GM12878 (cell line): ENCODE measurements at regions not wholly inside any gene's neighbourhood (a gene's known extent, or its start where the extent isn't known, plus 50 kb on each side); places are given as distances from the start of the nearest gene placed in this dataset.

ENCODE experiments used
- CEBPZ ChIP-seq: fragments of 150-350 bp; IDR thresholded peaks from 2 replicates; pipeline ENCODE4 v1.6.1; 2016; ENCODE audit warnings: low read depth, low read length
- EP300 ChIP-seq, 2 experiments: fragments of 150-350 bp in 1 of 2; IDR thresholded peaks; 2 replicates each; pipeline ENCODE4 v1.6.1; 2011 to 2012; ENCODE audit warnings: low read depth in 2 of 2, low read length in 2 of 2, borderline replicate concordance in 1 of 2, improper control_type of control experiment in 1 of 2, inconsistent platforms in 1 of 2; ENCODE audit not compliant: control insufficient read depth in 1 of 2
- HDAC2 ChIP-seq: fragments of 200-600 bp; sonication (generic); IDR thresholded peaks from 2 replicates; pipeline ENCODE4 v1.6.1; 2017
- PBX3 ChIP-seq: IDR thresholded peaks from 2 replicates; pipeline ENCODE4 v1.6.1; 2011; ENCODE audit warnings: mild to moderate bottlenecking, low read depth, low read length, moderate library complexity; ENCODE audit not compliant: insufficient replicate concordance
- RCOR1 ChIP-seq: conservative IDR thresholded peaks from 2 replicates; pipeline ENCODE4 v1.6.1; 2012; ENCODE audit warnings: low read depth, low read length, improper control_type of control experiment
- TCF3 ChIP-seq: IDR thresholded peaks from 2 replicates; pipeline ENCODE4 v1.6.1; 2012; ENCODE audit warnings: low read depth, mild to moderate bottlenecking, low read length, borderline replicate concordance; ENCODE audit not compliant: insufficient read depth
- ZBTB33 ChIP-seq: fragments of 450-650 bp; IDR thresholded peaks from 2 replicates; pipeline ENCODE4 v1.6.1; 2017; ENCODE audit warnings: mild to moderate bottlenecking
- ZBTB4 ChIP-seq: fragments of 450-650 bp; formaldehyde crosslinking; IDR thresholded peaks from 2 replicates; pipeline ENCODE4 v1.4.0; 2022; ENCODE audit warnings: mild to moderate bottlenecking, moderate library complexity

- TF ChIP-seq ZBTB33 (no peak), PBX3 (no peak), ZBTB4 (CRISPR knock-in tag) (no peak), HDAC2 (no peak), TCF3 (no peak), RCOR1 (no peak), CEBPZ (no peak), EP300 (IDR thresholded peaks at IDR 0.05; ENCODE audit: borderline replicate concordance in 1 of 2, control insufficient read depth in 1 of 2, low read depth in 2 of 2, low read length in 2 of 2) (no peak)
Observed at GRCh38 chr7:25656071-25656470, 427.8 kb upstream of the NPVF start (continued).
